B cell (primary cell): ENCODE measurements at regions not wholly inside any gene's neighbourhood (a gene's known extent, or its start where the extent isn't known, plus 50 kb on each side); places are given as distances from the start of the nearest gene placed in this dataset.

Experiments used
- CTCF ChIP-seq: fragments of 200-600 bp; IDR thresholded peaks from one replicate; pipeline ENCODE4 v1.8.0; 2022; ENCODE audit warnings: antibody characterized with exemption, mild to moderate bottlenecking
- EZH2 ChIP-seq: IDR thresholded peaks from 2 replicates; pipeline ENCODE4 v1.6.1; 2012; ENCODE audit warnings: borderline replicate concordance, low read depth, mild to moderate bottlenecking, moderate library complexity, low read length; ENCODE audit not compliant: insufficient read depth, poor library complexity, severe bottlenecking

DNA sequence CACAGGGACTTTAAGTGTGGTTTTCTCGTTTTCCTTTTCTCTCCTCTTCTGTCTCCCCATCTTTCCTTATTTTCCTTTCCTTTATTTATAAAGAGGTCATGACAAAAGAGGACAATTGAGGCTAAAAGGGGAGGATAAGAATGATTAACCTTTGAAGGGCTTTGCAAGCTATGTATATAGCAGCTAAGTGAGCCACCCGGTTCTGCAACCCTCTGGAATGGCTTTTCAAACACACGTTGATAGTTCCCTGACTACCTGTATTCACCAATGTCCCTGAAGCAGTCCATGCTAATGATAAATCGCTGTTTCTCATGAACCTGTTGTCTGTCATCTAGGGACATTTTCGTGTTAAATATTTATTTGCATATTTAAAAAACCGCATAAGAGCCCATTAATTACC lies 124.4 kb upstream of the RALGAPA2 start:
- TF ChIP-seq CTCF (no peak), EZH2 (no peak)
